Fibroblast of skin of right quadriceps (primary cell): ENCODE measurements at regions not wholly inside any gene's neighbourhood (a gene's known extent, or its start where the extent isn't known, plus 50 kb on each side); places are given as distances from the start of the nearest gene placed in this dataset.

Source experiments
- DNase-seq: peaks from one replicate; pipeline ENCODE4 v3.0.0-alpha.2; 2013

DNA sequence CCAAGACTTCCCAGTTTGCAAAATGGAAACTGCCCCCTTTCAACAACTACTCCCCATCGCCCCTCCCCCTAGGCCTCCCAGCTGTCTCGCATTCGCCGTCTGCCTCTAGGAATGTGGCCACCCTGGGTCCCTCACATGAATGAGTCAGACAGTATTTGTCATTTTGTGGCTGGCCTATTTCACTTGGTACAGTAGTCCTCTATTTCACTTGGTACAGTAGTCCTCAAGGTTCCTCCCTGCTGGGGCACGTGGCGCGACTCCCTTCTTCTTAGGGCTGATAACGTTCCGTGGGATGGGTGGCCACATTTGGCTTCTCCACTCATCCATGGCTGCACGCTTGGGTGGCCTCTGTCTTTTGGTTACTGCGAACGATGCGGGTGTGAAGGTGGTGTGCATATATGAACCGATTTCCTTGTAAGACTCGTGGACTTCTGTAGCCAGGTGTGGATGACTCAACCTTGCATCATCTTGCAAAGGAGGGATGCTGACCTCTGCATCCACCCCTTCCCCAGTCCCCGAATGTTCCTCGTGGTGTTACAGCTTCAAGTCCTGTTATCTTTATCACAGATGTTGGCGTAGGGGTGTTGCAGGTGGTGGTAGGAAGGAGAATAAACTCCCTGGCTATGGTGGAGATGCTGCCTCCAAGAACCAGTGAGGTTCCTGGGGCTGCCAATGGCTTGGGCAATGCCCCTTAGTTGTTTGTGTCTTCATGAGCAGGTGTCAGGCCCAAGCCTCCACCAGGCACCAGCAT is 112.1 kb upstream of the SOX1 start:
- no peak for DNase-seq

DNA sequence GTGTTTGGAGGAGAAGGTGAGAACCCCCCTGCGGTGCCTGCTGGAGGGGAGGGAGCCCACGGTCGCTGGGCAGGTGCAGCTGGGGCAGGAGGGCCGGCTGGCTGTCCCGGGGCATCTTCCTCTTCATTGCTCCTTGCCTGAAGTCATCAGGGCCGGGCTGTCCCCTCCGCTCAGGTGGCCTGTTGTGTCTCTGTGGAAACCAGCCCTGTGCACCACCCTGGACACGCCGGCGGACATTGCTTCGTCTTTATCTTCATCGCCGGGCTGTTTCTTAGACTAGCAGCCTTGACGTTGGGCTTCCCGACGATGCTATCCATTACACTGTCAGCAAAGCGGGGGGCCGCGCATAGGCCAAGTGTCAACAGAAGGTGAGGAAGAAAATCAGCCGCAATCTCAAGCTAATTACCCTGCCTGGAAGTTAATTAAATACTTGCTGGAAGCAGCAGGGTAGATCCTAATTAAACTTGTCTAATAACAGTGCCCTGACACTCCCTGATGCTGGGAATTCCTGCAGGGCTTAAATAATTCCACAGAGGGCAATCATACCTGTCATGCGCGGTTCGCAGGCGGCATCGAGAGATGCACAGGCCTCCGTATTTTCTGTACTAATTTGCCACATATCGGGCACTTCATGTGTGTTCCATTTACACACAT is 111.4 kb upstream of the SOX1 start:
- no peak for DNase-seq

DNA sequence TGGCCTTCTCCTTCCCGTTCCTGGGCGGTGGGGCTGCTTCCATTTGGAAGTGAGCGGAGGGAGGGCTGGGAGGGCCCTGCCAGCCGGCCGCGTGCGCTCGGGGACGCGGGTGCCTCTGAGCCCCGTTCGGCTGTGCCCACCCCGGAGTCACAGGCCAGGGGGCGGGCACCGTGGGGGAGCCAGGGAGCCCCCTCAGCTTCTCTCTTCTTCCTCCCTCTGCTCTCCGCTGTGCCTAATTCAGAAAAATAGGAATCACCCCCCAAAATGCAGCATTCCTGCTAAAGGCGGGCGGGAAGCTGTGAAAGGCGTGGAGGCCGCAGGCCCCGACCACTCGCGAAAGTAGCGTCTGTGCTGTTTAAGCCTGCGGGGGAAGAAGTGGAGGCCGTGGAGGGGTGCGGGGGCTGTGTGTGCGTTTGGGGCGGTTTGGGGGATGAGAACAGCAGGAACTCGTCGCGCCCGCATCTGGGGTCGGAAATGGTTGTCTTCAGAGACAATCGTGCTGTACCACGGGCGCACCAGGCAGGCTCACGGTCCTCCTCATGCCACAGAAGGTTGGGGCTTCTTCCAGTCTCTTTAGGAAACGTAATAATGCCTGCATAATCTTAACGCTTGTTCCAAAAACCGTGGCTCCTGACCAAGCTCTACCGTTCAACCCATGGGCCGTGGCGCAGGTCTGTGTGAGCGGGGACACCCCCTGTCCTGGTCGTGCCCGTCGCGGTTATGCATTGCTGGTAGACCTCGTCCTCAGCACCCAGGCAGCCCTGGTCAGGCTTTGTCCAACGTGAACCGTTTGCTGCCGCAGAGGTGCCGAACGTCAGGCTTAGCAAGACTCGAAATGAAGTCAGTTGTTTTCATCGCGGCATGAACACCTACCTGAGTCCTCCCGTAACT is 110.4 kb upstream of the SOX1 start:
- no peak for DNase-seq

DNA sequence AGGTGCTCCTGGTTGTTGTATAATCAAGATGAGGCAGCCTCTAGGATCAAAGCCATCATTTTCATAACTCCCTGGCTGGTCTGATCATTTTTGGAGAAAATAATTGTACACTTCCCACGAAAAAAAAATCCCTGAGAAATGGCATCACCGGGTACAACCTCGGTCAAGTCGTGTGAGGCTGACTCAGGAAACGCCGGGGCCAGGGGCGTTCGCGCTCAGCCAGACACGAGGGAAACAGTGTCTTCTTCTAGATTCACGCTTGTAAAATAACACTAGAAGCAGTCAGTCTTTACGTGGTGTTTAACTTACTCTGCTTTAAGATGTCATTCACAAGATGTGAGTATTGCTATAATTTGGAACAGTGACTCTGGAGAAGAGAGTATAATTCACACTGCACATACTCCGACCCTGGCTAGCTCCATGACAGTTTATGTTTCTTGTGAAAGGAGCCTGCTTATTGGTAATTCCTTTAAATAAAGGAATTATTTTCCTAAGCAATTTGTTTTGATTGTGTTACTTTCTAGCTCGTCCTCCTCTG is 109.0 kb upstream of the SOX1 start:
- DNase-seq, result no peak

DNA sequence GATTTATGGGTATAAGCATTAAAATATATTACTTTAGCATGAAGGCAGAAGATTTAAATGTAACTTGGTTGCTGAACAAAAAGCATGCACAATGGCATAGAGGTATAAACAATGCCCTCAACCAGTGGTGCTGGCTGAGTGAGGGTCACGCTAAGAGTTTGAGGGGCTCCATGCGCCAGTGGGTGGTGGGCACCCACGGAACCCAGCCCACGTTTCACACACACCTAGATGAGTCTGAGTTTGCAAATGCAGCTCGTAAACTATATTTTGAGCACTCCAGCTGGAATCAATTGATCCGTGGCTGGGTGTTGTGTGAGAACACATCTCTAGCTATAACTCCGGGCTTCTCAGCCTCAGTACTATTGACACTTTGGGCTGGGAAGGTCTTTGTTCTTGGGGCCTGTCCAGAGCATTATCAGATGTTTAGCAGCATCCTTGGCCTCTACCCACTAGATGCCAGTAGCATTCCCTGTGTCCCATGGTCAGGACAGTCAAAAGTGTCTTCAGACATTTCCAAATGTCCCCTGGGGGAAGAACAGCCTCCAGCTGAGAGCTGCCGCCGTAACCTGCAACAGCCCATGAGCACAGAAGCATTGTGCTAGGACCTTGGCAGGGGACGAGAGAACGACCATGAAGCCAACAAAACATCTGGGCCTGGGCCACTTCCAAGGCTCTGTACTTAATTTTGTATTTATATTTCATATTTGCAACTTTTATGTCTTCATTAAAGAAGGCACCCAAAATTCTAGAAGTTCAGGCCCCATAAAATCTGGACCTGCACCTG is 108.1 kb upstream of the SOX1 start:
- no peak for DNase-seq

DNA sequence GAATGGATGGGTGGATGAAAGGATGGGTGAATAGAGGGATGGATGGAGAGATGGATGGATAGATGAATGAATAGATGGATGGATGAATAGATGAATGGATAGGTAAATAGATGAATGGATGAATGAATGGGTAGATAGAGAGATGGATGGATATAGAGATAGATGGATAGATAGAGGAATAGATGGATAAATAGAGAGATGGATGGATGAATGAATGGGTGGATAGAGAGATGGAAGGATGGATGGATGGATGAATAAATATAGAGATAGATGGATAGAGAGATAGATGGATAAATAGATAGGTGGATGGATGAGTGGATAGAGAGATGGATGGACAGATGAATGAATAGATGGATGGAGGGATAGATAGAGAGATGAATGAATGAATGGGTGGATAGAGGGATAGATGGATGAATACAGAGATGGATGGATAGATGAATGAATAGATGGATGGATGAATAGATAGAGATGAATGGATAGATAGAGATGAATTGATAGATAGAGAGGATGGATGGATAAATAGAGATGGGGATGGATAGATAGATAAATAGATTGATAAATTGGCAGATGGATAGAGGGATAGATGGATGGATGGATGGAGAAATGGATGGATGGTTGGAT is 106.7 kb upstream of the SOX1 start:
- no peak for DNase-seq

DNA sequence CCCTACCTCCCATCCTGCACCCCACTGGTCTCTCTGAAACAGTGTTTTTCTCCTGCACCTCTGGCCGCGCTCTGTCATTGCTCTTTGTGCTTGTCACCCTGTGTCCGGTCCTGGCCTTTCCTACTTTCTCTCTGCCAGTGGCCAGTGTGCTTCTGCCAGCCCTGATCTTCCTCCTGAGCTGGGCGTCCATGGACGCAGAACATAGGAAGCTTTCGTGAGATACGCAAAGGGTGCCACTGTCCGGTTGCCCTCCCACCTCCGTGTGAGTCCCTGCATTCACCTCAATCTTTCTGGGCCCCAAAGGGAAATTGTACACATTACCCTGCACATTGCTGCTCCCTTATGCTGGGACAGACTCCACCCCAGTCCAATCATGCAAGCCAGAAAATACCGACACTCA is 105.7 kb upstream of the SOX1 start:
- DNase-seq, result no peak

DNA sequence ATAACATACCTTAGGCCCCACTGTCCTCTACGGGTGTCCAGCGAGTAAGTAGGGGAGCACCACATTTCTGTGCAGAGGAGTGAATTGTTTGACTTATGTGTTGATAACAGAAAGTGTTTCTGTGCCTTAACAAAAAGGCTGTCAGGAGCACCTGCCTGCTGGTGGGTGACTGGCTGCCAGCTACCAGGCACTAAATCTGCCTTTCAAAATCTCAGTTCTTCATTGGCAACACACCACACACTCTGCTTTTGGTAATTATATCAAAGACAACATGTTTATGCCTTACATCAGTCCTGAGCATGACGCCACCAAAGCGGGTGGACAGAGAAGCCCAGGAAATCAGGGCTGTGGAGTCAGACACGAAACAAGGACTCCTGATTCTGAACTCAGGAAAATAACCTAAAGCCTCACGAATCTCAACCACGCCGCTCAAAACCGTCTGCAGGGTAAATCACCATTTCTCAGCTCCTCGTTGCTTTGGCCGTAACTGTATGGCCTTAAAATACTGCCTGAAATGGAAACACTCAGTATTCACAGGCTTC is 105.2 kb upstream of the SOX1 start:
- no peak for DNase-seq

DNA sequence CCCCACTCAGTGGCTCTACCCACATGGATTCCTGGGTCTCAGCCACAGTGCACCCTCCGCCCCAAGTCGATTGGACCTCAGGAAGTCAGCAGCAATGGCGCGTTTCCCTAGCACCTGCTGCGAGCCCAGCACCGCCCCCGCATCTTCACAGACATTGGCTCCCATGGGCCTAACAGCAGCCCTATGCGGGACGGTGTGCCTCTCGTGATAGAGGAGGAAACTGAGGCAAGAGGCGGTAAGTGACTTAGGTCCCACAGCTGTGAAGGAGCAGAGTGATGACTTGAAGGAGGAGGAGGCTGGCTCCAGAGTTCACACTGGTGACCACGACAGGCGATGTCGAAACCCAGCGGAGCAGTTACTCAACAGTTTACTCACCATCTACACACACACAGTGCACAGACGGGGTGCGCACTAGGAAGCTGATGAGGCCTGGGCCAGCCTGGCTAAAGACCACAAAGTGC is 104.5 kb upstream of the SOX1 start:
- no peak for DNase-seq

DNA sequence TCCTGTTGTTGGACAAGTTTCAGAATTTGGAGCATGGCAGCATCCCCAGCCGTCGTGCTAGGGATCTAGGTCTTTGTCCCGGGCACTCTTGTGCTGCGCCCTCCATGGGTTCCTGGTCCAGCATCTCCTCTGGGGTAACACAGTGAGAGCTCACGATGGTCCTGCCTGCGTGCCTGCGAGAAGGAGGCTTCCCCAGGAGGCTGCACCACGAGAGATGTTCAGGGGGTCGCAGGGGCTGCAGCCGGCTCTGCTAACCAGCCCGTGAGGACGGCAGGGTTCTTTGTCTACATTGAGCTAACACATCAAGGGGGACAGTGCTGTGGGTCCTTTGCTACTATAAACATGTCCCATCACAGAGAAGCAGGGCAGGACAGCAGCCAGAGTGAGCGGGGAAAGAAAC is 103.9 kb upstream of the SOX1 start:
- DNase-seq, result no peak

DNA sequence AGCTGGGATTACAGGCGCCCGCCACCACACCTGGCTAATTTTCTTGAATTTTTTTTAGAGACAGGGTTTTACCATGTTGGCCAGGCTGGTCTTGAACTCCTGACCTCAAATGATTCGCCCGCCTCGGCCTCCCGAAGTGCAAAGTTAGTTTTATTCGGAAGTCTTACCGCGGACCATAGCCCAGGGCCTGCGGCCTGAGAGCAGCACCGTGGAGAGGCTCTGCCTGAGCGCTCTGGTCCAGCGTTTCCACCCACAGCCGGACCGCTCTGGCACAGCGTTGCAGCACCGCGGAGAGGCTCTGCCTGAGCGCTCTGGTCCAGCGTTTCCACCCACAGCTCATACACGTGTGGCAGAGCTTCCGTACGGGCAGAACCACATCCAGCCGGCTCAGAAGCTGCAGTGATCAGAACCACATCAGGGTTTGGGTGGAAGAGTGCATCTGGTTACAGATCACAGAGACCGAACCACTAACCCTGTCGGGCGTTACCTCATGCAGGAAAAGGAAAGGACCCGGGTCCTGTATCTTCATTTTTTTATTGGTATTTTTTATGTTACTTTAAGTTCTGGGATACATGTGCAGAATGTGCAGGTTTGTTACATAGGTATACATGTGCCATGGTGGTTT is 102.4 kb upstream of the SOX1 start:
- no peak for DNase-seq

DNA sequence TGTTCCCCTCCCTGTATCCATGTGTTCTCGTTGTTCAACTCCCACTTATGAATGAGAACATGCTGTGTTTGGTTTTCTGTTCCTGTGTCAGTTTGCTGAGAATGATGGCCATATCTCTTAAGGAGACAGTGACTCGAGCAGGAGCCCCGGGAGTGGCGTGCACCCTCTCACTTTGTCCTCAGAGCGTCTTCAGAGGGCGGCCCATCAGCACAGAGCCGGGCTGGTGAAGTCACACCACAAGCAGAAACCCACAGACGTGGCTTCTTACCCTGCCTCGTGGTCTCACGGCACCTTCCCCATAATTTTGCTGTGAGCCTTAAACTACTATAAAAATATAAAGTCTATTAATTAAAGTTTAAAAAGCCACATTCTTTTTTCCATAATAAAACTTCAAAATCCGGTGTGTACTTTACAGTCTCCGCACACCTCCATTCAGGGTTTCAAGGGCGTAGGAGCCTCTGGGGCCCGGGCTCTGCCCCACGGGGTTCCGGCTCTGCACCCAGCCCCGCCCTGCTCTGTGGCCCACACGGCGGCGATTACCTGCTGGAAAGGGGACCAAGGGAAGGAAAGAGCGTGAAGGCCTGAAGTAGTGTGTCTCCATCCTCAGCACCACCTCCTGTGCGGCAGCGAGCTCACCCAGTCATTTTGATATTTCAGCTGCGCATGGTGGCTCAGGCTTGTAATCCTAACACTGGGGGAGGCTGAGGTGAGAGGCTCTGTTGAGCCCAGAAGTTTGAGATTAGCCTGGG is 101.3 kb upstream of the SOX1 start:
- no peak for DNase-seq

DNA sequence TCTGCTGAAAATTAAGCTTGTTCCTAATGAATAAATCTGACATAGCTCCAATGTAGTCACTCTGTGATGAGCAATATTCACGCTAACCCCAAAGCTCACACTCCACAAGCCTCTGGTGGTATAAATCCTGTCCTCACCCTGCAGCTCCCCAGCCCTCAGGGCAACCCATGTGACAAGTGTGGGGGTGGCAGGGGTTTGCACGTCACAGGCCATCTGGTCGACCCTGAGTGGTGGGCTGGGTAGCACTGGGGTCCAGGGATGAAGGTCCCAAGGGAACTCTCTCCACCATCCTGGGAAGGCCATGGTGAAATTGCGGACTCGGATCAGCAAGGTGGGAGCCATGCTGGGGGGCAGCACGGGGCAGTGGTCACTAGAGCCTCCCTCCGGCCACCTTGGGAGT is 100.0 kb upstream of the SOX1 start:
- DNase-seq, result no peak

DNA sequence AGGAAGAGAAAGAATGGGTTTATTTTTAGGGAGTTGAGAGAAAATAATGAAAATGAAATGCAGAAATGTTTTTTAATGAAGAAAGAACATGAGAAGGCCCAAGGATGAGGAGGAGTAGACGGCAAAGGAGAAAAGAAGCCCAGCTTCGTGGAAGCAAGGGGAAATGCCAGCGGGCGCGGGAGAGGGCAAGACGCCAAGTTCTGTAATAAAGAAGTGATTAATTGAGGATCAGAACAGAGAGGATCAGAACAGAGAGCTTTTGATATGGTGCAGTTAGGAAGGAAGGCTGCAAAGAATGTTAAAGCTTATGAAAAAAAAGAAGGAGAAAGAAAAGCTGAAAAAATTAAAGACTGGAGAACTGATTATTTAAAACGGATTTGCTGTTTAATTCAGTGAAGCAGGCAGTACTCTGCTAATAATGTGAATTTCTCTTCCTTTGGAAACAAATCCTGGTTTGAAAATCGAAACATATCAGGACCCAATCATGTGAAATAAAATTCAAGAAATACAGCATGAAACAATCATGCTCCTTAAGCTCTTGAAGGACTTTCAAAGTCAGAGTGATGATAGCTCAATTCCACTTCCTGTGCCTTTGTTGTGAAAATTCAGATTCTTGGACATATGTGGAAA is 99.3 kb upstream of the SOX1 start:
- DNase-seq, result no peak

DNA sequence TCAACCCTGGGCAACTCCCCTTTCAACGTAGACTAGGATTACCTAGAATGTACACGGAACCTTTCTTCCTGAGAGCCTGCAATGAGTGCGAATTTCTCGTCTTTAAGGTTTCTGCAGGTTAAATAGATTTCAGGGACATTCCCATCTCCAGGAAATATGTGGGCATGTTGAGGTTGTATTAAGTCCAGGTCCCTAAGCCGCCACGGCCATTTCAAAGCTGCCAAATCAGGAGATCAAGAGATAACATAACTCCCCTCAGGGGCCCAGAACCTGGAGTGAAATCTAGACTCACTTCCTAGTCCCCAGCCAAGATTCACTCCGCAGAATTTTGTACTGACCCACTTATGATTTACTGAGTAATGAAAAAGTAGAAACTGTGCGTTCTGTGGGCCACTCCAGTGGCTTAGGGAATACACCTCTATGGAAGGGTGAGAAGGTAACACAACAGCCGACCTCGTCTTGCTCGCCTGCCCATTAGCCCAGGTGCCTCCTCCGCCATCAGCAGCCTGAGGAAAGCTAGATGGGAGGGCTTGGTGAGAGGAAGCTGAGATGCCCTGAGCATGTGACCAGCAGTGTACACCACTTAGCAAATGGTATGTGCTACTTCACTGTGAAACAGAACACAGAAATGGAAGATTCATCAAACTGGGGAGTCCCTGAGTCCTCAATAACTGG is 98.5 kb upstream of the SOX1 start:
- no peak for DNase-seq

DNA sequence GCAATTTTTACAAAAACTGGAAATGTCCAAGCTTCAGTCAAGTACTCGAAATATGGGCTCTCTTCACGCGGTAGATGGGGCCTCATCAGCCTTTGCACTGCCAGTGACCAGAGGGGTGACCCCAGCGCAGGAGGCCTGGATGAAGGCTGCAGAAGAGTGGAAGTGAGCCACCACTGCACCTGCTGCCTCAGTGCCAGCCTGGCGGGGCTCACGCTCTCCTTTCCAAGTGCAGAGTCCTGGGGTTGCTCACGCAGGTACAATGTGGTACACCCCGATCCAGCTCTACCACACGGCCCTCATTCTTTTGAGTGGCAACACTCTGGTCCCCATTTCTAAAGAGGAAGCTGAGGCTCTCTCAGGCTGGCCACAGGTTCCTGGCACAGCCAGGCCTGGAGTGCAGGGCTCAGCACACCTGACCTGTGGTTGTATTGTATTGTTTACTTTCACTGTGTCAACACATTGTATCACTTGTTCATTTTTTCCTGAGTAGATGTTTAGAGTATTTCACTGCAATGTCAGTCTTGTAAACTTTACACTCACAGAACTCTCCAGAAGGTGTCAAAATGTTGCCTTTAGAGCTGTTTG is 97.3 kb upstream of the SOX1 start:
- DNase-seq, result no peak

DNA sequence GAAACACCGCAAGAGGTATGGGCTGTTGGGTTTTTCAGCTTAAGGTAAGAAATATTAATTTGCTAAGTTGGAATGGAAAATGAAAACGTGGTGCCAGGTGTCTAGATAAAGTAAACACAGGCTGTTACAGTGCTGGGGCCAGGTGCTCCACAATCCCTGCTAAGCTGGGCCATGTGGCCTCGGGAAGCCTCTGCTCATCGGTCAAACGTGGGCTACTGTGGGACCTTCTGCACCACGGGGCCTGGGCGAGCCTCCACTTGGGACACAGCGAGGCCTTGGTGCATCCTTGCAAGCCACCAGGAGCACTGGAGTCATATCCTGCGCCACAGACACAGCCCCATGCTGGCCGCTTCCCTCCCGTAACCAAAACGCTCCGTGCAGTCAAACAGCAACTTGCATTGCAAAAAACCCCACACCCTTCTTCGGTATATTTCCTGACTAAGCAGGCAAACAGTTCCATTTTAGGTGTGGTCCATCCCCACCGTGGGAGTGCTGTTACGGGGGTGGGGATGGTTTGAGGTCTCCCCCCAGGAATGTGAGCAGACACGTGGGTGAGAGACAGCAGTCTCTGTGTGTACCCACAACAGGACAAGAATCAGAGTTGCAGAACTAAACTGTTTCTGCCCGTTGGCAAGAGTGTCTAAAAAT is 96.3 kb upstream of the SOX1 start:
- DNase-seq, result no peak
